Left ventricle myocardium superior (tissue), 1 donor: ENCODE measurements at regions not wholly inside any gene's neighbourhood (a gene's known extent, or its start where the extent isn't known, plus 50 kb on each side); places are given as distances from the start of the nearest gene placed in this dataset.
A peak's percentile ranks its signal among the peaks of the same experiment; 100 is the strongest.
"Not testable (repeated sequence)": the region's sequence is repeated elsewhere in the genome, so short reads cannot be mapped to it uniquely, and the experiment has no call there.

ENCODE experiments used
- ATAC-seq: fragments of 200-7000 bp; cut with Tn5 transposase; one replicate; pipeline ENCODE4 v1.9.1; 2020; ENCODE audit warnings: mild to moderate bottlenecking, moderate library complexity
- DNase-seq: peaks from one replicate; pipeline ENCODE4 v3.0.0-alpha.2; 2020
- intact Hi-C: fragments of 100-400 bp; cut with micrococcal nuclease; formaldehyde crosslinking; loops from one replicate; pipeline ENCODE4 v1.11.0; 2022
- donor health status: DM: no; HTN: yes; CAD: no; lungs with severe emphysema.

- intact Hi-C loops = no loop called here
- DNase-seq (no peak), ATAC-seq (no peak)
Measured at GRCh38 chr20:41748051-41748450, 129.9 kb upstream of the CHD6 start.

GRCh38 chr20:41747226-41747625 lies 129.0 kb upstream of the CHD6 start:
- intact Hi-C loops = no loop called here
- DNase-seq (no peak), ATAC-seq (no peak)

- DNase-seq = no peak
- intact Hi-C loops = no loop called here
- no peak for ATAC-seq
Measured at GRCh38 chr20:41746635-41747034, 128.5 kb upstream of the CHD6 start.

GRCh38 chr20:41738604-41739206 lies 120.5 kb upstream of the CHD6 start:
- DNase-seq = peak; percentile 41
- intact Hi-C loops = no loop called here
- ATAC-seq = peak; percentile 72

GRCh38 chr20:41735949-41736348 lies 117.8 kb upstream of the CHD6 start:
- no peak for ATAC-seq
- no peak for DNase-seq
- intact Hi-C loops = no loop called here

GRCh38 chr20:41734506-41734945 lies 116.3 kb upstream of the CHD6 start:
- peak; percentile 57 for ATAC-seq
- intact Hi-C loops = no loop called here

GRCh38 chr20:41733151-41733550 lies 115.0 kb upstream of the CHD6 start:
- intact Hi-C loops = no loop called here
- ATAC-seq = no peak
- no peak for DNase-seq

More at GRCh38 chr20:41734506-41734945, 116.3 kb upstream of the CHD6 start:
- DNase-seq = no peak

- intact Hi-C loops, ATAC-seq, DNase-seq: not testable (repeated sequence)
Measured at GRCh38 chr20:41731198-41731597, 113.0 kb upstream of the CHD6 start.

- intact Hi-C loops, DNase-seq, ATAC-seq: not testable (repeated sequence)
Measured at GRCh38 chr20:41727681-41728080, 109.5 kb upstream of the CHD6 start.

- DNase-seq = no peak
- intact Hi-C loops = no loop called here
- ATAC-seq = no peak
Measured at GRCh38 chr20:41726727-41727126, 108.5 kb upstream of the CHD6 start.

- no peak for DNase-seq
- intact Hi-C loops = no loop called here
- no peak for ATAC-seq
Measured at GRCh38 chr20:41719151-41719550, 101.0 kb upstream of the CHD6 start.

- ATAC-seq (peak; percentile 24), DNase-seq (no peak)
- intact Hi-C loops = no loop called here
Measured at GRCh38 chr20:41717483-41717882, 99.3 kb upstream of the CHD6 start.

GRCh38 chr20:41716911-41717310 lies 98.7 kb upstream of the CHD6 start:
- DNase-seq (no peak), ATAC-seq (no peak)
- intact Hi-C loops = no loop called here

GRCh38 chr20:41716436-41716835 lies 98.3 kb upstream of the CHD6 start:
- intact Hi-C loops = no loop called here
- DNase-seq (no peak), ATAC-seq (no peak)

- ATAC-seq = no peak
Measured at GRCh38 chr20:41715526-41715925, 97.3 kb upstream of the CHD6 start.

GRCh38 chr20:41714030-41714429 lies 95.9 kb upstream of the CHD6 start:
- intact Hi-C loops = no loop called here
- ATAC-seq = no peak
- no peak for DNase-seq

More at GRCh38 chr20:41715526-41715925, 97.3 kb upstream of the CHD6 start:
- intact Hi-C loops = no loop called here
- DNase-seq = no peak

- no peak for DNase-seq
- no peak for ATAC-seq
- intact Hi-C loops = no loop called here
Measured at GRCh38 chr20:41704896-41705295, 86.7 kb upstream of the CHD6 start.

GRCh38 chr20:41702647-41703046 lies 84.5 kb upstream of the CHD6 start:
- DNase-seq = no peak
- intact Hi-C loops = no loop called here
- no peak for ATAC-seq

GRCh38 chr20:41701588-41702348 lies 83.6 kb upstream of the CHD6 start:
- intact Hi-C loops = no loop called here
- no peak for ATAC-seq
- no peak for DNase-seq

GRCh38 chr20:41699673-41700072 lies 81.5 kb upstream of the CHD6 start:
- intact Hi-C loops, DNase-seq, ATAC-seq: not testable (repeated sequence)
